ENCODE measurements at regions not wholly inside any gene's neighbourhood (a gene's known extent, or its start where the extent isn't known, plus 50 kb on each side); places are given as distances from the start of the nearest gene placed in this dataset.

DNA sequence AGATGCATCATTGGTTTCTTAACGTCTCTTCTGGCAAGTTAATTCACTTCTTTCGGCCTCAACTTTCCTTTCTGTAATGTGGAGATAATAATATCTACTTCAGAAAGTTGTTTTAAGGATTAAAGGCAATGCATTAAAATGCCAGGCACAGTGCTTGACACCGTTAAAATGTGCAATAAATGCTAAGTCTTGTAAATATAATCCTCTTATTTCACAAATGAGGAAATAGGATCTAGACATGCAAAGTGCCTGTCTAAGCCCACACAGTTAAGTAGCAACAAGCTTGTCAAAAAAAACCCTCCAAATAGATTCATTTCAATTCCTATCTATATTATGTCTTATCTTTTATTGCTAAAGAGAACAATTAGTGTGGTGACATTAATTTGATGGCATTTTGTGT is 86.4 kb upstream of the TSC22D1 start:
- H3K4me3 Mint-ChIP-seq (ENCODE audit: unreplicated experiment) = no peak overlapping the region
- no peak overlapping the region for H3K27ac Mint-ChIP-seq (ENCODE audit: unreplicated experiment)
- no peaks in the 10 kb centered on the region for H3K9me3 Mint-ChIP-seq (ENCODE audit: low read depth)
- H3K27me3 Mint-ChIP-seq (ENCODE audit: low read depth) = no peaks in the 10 kb centered on the region
- H3K36me3 Mint-ChIP-seq (ENCODE audit: low read depth) = no peaks in the 10 kb centered on the region
- DNase-seq (ENCODE audit: low spot score) = no peak
- H3K4me1 Mint-ChIP-seq (ENCODE audit: low read depth) = peaks cover 12% of the 10 kb centered on the region
- TF ChIP-seq, protein P1, sequence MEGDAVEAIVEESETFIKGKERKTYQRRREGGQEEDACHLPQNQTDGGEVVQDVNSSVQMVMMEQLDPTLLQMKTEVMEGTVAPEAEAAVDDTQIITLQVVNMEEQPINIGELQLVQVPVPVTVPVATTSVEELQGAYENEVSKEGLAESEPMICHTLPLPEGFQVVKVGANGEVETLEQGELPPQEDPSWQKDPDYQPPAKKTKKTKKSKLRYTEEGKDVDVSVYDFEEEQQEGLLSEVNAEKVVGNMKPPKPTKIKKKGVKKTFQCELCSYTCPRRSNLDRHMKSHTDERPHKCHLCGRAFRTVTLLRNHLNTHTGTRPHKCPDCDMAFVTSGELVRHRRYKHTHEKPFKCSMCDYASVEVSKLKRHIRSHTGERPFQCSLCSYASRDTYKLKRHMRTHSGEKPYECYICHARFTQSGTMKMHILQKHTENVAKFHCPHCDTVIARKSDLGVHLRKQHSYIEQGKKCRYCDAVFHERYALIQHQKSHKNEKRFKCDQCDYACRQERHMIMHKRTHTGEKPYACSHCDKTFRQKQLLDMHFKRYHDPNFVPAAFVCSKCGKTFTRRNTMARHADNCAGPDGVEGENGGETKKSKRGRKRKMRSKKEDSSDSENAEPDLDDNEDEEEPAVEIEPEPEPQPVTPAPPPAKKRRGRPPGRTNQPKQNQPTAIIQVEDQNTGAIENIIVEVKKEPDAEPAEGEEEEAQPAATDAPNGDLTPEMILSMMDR (IDR thresholded peaks at IDR 0.05) = no peak

DNA sequence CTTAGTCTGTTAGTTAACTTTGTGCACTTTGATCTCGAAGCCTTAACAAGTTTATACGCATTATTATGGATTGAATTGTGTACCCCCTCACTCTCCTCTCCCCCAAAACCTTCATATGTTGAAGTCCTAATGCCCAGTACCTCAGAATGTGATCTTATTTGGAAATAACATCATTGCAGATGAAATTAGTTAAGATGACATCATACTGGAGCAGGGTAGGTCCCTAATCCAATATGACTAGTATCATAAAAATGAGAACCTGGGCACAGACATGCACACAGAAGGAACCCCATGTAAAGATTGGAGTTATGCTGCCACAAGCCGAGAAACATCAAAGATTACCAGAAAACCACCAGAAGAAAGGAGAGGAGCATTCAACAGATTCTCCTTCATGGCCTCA is 85.8 kb upstream of the TSC22D1 start:
- Mint-ChIP-seq H3K4me1 (ENCODE audit: low read depth) (peaks cover 7% of the 10 kb centered on the region), H3K27ac (ENCODE audit: unreplicated experiment) (no peak overlapping the region), H3K36me3 (ENCODE audit: low read depth) (no peaks in the 10 kb centered on the region), H3K4me3 (ENCODE audit: unreplicated experiment) (no peak overlapping the region), H3K9me3 (ENCODE audit: low read depth) (no peaks in the 10 kb centered on the region), H3K27me3 (ENCODE audit: low read depth) (no peaks in the 10 kb centered on the region)
- DNase-seq (ENCODE audit: low spot score) = no peak
- TF ChIP-seq, protein P1 (IDR thresholded peaks at IDR 0.05) = no peak

DNA sequence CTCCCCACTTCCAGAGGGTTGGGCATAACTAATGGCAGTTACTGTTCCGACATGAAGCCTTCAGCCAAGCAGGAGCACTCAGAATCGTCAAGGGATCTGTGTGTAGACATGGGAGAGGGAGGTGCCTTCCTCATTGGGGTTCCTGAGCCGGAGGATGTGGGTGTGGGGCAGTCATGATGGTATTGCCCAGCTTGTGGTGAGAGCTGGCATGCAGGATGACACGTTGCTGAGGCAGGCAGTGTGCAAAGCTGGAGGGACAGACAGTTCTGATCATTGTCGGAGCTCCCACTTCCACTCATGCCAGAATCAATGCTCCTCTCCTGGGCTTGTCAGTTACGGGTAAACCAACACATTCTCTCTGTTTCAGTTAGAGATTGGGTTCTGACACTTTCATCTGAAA is 83.9 kb upstream of the TSC22D1 start:
- TF ChIP-seq, protein P1 (IDR thresholded peaks at IDR 0.05) = no peak
- Mint-ChIP-seq H3K36me3 (ENCODE audit: low read depth) (no peaks in the 10 kb centered on the region), H3K4me1 (ENCODE audit: low read depth) (peaks cover 4% of the 10 kb centered on the region), H3K27ac (ENCODE audit: unreplicated experiment) (no peak overlapping the region), H3K9me3 (ENCODE audit: low read depth) (no peaks in the 10 kb centered on the region), H3K4me3 (ENCODE audit: unreplicated experiment) (no peak overlapping the region), H3K27me3 (ENCODE audit: low read depth) (no peaks in the 10 kb centered on the region)
- no peak for DNase-seq (ENCODE audit: low spot score)

DNA sequence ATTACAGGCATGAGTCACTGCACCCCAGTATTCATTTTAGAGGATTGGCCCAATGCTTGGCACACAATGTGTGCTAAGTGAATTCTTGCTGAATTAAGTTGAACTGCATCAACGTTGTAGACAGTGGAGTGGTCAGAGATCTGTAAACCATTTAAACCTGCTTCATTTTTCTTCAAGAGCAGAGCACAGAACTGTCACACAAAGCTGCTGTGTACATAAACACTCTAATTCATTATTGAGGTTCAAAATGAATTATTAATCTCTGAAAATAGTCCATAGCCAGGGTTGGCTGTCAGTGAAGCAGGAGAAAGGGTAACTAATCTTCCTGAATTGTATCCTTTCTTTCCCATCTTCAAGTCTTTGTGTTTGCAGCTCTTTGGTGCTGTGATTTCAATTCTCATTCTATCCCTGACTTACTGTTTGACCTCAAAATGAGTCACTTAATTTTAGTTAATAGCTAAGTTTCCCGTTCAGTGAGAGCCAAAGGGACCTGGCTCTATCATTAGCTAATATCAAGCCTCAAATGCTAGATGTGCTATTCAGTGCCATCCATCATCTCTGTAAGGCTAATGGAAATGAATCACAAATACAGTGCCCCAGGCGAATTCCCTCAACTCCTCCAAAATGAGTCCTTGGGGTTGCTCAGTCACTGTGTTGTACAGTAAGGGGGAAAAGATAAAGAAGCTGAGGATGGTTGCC is 77.0 kb upstream of the TSC22D1 start:
- Mint-ChIP-seq H3K4me1 (ENCODE audit: low read depth) (peaks cover 5% of the 10 kb centered on the region), H3K36me3 (ENCODE audit: low read depth) (no peaks in the 10 kb centered on the region), H3K27me3 (ENCODE audit: low read depth) (no peaks in the 10 kb centered on the region), H3K27ac (ENCODE audit: unreplicated experiment) (peak overlapping the region; percentile 49), H3K4me3 (ENCODE audit: unreplicated experiment) (no peak overlapping the region), H3K9me3 (ENCODE audit: low read depth) (no peaks in the 10 kb centered on the region)
- TF ChIP-seq, protein P1 (IDR thresholded peaks at IDR 0.05) = no peak
- DNase-seq (ENCODE audit: low spot score) = no peak

DNA sequence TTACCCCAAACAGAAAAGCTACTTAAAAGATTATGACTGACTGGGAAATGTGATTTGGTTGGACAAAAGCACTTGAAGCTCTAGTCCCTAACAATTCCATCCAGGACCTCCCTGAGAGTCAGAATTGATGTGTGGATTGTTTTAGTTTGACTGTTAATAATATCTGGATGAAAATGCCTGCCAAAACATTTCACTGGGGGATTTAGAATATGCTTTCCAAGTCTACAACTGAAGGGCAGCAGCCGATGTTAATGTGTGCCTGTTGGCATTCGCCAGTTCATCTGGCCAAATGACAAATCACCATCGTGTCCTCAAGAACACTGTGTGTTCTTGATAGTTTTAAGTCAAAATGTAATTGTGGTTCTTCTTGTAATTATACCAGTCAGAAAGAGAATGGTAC is 76.0 kb upstream of the TSC22D1 start:
- no peak for DNase-seq (ENCODE audit: low spot score)
- Mint-ChIP-seq H3K27me3 (ENCODE audit: low read depth) (no peaks in the 10 kb centered on the region), H3K27ac (ENCODE audit: unreplicated experiment) (no peak overlapping the region), H3K4me1 (ENCODE audit: low read depth) (peaks cover 5% of the 10 kb centered on the region), H3K4me3 (ENCODE audit: unreplicated experiment) (no peak overlapping the region), H3K9me3 (ENCODE audit: low read depth) (no peaks in the 10 kb centered on the region), H3K36me3 (ENCODE audit: low read depth) (no peaks in the 10 kb centered on the region)
- TF ChIP-seq, protein P1 (IDR thresholded peaks at IDR 0.05) = no peak

Measured in chondrocyte (in vitro differentiated cells).